GM19455 (cell line): ENCODE measurements at regions not wholly inside any gene's neighbourhood (a gene's known extent, or its start where the extent isn't known, plus 50 kb on each side); places are given as distances from the start of the nearest gene placed in this dataset.
"Not testable (repeated sequence)": the region's sequence is repeated elsewhere in the genome, so short reads cannot be mapped to it uniquely, and the experiment has no call there.

Experiments used
- ATAC-seq: cut with Tn5 transposase; IDR thresholded peaks from one replicate; pipeline ENCODE4 v1.9.1; 2021; ENCODE audit not compliant: unreplicated experiment

GRCh38 chr4:81319657-81320056 is 104.6 kb upstream of the PRKG2 start:
- no peak for ATAC-seq

- no peak for ATAC-seq
These were observed 100.0 kb upstream of the PRKG2 start for GRCh38 chr4:81314897-81315470.

- ATAC-seq = no peak
These were observed 99.3 kb upstream of the PRKG2 start for GRCh38 chr4:81314196-81314896.

GRCh38 chr4:81307991-81308390 is 93.0 kb upstream of the PRKG2 start:
- no peak for ATAC-seq

GRCh38 chr4:81304871-81305270 is 89.8 kb upstream of the PRKG2 start:
- no peak for ATAC-seq

GRCh38 chr4:81300352-81300751 is 85.3 kb upstream of the PRKG2 start:
- ATAC-seq = not testable (repeated sequence)

GRCh38 chr4:81290813-81291212 is 75.8 kb upstream of the PRKG2 start:
- ATAC-seq = no peak

GRCh38 chr4:81287101-81287500 is 72.1 kb upstream of the PRKG2 start:
- ATAC-seq = no peak

- ATAC-seq = no peak
These were observed 67.1 kb upstream of the PRKG2 start for GRCh38 chr4:81282131-81282530.

- no peak for ATAC-seq
These were observed 59.4 kb upstream of the PRKG2 start for GRCh38 chr4:81274460-81274859.

- ATAC-seq = no peak
These were observed 57.6 kb upstream of the PRKG2 start for GRCh38 chr4:81272671-81273070.
